Hepatocyte (in vitro differentiated cells): ENCODE measurements at regions not wholly inside any gene's neighbourhood (a gene's known extent, or its start where the extent isn't known, plus 50 kb on each side); places are given as distances from the start of the nearest gene placed in this dataset.

ENCODE experiments used
- EZH2 ChIP-seq: fragments of 200-600 bp; sonication (generic); IDR thresholded peaks from 2 replicates; pipeline ENCODE4 v1.6.1; 2016; ENCODE audit warnings: antibody characterized with exemption, mild to moderate bottlenecking, borderline replicate concordance
- EZH2phosphoT487 ChIP-seq: fragments of 200-600 bp; sonication (generic); IDR thresholded peaks from one replicate; pipeline ENCODE4 v1.6.1; 2018; ENCODE audit warnings: antibody characterized with exemption, mild to moderate bottlenecking, low read depth, moderate library complexity; ENCODE audit not compliant: unreplicated experiment, severe bottlenecking
- TF ChIP-seq, protein P1 (sequence below): fragments of 200-600 bp; sonication (generic); IDR thresholded peaks from 2 replicates; pipeline ENCODE4 v1.5.1; 2016; ENCODE audit warnings: antibody characterized with exemption, mild to moderate bottlenecking; ENCODE audit not compliant: poor library complexity

DNA sequence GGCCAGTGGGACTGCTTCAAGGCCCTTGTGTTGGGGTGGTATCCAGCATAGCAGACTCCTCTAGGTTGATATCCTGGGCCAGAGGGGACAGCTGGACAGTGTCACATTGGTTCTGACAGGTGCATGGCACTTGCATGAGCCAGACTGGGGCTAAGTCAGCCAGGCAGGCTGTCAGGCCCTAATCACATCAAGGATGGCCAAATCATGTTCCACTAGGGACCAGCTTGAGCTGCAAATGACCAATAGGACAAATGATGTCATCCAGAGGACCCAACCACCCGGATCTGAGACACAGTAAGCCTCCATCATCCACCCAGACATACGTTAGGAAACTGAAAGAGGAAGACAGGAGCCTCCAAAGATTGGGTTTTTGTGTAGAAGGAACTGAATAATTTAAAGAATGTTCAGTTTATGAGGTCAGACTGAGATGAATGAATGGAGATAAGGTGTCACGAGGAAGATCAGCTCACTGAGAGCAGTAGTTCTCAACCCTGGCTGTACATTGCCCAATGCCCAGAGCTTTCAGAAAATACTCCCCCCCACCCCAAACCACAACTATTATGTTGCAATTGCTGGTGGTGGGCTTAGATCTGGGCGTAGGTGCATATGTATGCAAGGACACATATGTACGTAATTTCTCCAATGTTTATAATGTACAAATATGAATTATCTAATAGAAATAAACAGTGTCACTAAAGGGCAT is 75.2 kb upstream of the INHBA start:
- TF ChIP-seq, protein P1, sequence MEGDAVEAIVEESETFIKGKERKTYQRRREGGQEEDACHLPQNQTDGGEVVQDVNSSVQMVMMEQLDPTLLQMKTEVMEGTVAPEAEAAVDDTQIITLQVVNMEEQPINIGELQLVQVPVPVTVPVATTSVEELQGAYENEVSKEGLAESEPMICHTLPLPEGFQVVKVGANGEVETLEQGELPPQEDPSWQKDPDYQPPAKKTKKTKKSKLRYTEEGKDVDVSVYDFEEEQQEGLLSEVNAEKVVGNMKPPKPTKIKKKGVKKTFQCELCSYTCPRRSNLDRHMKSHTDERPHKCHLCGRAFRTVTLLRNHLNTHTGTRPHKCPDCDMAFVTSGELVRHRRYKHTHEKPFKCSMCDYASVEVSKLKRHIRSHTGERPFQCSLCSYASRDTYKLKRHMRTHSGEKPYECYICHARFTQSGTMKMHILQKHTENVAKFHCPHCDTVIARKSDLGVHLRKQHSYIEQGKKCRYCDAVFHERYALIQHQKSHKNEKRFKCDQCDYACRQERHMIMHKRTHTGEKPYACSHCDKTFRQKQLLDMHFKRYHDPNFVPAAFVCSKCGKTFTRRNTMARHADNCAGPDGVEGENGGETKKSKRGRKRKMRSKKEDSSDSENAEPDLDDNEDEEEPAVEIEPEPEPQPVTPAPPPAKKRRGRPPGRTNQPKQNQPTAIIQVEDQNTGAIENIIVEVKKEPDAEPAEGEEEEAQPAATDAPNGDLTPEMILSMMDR: no peak
- TF ChIP-seq EZH2 (no peak), EZH2phosphoT487 (no peak)
